ENCODE measurements at regions not wholly inside any gene's neighbourhood (a gene's known extent, or its start where the extent isn't known, plus 50 kb on each side); places are given as distances from the start of the nearest gene placed in this dataset.

DNA sequence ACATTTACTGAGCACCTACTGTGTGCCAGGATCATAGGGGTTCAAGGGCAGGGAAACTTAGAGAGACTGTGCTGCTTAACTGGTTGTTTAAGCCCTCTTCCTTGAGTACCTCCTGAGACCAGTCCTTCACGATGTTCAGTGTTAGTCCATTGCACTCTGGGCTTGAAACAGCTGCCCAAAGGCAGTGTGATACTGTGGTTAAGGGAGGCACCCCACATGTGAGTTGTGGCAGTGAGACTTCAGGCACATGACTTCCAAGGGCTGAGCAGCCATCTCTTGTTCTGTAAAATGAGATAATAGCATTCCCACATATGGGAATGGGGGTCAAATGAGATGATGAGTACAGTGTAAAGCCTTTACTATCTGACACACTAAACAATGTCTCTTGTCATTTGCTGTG, 75.1 kb downstream of the LINGO1 start:
- no peak for DNase-seq (ENCODE audit: low read depth, low spot score)
- H3K4me3 ChIP-seq (ENCODE audit: low read length): no peak overlapping the region

DNA sequence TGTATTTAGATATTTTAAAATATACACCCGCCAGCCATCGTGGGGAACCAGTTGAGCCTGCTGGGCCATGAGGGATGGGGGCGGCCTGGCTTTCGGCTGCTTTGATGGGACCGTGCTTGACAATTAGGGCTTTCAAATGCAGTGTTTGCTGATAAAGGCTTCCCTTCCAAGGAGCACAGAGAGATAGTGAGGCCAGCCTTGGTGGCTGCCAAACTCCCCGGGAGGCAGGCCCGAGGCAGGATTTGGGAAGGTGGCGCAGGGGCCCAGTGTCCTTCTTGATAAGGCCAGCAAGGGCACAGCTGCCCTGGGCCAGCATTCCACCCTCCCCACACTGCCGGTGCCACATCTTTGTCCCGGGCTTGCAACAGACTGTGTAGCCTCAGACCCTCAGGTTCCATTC, 75.6 kb downstream of the LINGO1 start:
- DNase-seq (ENCODE audit: low read depth, low spot score): no peak
- H3K4me3 ChIP-seq (ENCODE audit: low read length): no peak overlapping the region

DNA sequence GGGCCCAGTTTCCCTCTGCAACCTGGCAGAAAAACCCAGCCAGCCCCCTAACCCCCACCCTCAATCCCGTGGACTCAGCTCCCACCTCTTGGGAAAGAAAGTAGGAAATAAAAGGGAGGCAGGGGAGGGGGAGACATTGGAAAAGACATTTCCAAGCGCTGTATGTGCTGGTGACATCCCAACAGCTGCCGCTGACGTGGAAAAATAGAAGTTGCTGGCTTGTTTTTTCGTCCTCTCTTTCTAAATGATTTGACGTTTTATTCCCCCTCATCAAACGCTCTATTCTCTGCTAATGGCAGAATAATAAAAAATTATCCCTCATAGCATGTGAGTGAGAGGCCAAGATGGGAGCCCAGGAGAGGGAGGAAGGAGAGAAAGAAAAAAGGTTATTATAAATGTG, 76.1 kb downstream of the LINGO1 start:
- no peak for DNase-seq (ENCODE audit: low read depth, low spot score)
- H3K4me3 ChIP-seq (ENCODE audit: low read length): no peak overlapping the region

DNA sequence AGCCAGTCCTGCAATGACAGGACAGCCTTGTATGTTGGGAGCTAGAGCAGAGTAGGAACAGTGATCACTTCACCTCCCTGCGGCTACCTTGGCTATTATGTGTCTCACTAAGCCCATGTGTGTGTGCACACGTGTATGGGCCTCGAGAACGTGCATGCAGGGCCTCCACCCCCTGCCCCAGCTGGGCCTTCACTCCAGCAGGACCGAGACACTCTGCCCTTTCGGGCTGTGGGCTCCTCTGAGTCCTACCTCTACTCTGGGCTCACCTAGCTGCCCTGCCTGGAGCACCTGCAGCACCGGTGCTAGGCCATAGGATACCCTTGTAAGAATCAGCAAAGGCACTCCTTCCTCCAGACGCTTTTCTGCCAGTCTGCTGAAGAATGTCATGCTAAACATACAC, 77.5 kb downstream of the LINGO1 start:
- H3K4me3 ChIP-seq (ENCODE audit: low read length): no peak overlapping the region

DNA sequence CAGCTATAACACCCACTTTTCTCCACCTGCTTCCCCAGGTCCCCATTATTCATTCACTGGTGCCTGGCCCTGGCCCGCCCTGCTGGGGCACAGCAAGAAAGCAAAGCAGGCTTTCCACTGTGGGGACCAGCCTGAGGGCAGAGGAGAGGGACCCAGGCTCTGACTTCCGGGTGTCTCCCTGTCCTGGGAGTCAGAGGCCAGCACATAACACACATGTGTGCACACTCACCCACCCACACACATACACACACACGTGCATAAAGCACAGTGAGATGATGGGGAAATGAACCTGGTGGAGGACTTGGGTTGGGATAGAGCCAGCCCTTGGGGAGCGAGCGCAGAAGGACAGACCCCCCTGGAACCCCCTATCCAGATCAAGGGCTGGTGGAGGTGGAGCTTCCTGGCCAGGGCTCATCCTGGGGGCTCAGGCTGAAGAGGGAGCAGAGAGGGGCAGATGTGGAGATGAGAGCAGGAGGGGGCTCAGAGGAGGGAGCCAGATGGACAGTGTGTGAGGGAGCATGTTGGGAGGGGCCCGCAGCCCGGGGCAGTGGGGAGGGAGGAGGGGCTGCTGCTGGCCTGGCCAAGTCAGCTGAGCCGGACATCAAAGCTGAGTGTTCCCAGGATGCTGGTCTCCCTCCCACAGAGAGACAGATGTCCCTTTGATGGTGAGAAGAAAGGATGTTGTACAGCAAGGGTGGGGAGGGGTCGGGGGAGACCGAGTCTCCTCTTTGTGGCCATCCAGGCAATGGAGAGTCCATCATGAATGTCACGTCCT, 78.2 kb downstream of the LINGO1 start:
- H3K4me3 ChIP-seq (ENCODE audit: low read length): no peak overlapping the region
- DNase-seq (ENCODE audit: low read depth, low spot score): no peak

More for the DNA sequence above, 77.5 kb downstream of the LINGO1 start:
- no peak for DNase-seq (ENCODE audit: low read depth, low spot score)

GRCh38 chr15:77553695-77554094, 79.0 kb downstream of the LINGO1 start:
- H3K4me3 ChIP-seq (ENCODE audit: low read length): no peak overlapping the region
- DNase-seq (ENCODE audit: low read depth, low spot score): no peak

DNA sequence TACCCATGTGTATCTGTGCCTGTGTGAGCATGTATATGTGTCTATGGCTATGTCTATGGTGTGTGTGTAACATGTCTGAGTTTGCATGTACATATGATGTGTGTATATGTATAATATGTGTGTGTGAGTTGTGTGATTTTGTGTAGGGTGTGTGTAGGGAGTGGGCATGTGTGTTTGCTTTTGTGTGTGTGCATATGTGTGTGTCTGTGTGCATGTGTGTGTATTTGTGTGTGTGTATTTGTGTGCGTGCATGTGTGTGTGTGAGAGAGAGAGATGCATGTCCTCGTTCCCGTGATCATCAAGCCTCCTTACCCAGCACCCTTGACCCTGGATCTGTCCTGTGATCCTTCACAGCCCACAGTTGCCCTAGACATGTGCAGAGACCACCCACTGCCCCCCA, 79.5 kb downstream of the LINGO1 start:
- DNase-seq (ENCODE audit: low read depth, low spot score): no peak
- H3K4me3 ChIP-seq (ENCODE audit: low read length): no peak overlapping the region

DNA sequence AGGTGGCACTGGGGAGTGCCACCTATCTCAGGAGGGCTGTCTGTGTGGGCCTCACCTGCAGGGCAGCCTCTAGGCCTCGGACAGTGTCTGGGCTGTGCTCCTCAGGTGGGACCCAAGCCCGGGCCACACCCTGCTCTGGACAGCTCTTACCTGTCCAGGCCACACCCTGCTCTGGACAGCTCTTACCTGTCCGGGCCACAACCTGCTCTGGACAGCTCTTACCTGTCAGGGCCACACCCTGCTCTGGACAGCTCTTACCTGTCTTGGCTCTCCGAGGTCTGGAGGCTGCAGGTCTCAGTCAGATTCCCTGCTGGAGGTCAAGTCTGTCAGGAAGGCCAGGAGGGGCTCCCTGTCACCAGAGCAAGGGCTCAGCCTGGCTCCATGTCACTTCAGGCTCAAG, 80.6 kb downstream of the LINGO1 start:
- no peak overlapping the region for H3K4me3 ChIP-seq (ENCODE audit: low read length)
- DNase-seq (ENCODE audit: low read depth, low spot score): no peak

GRCh38 chr15:77550301-77551251, 82.1 kb downstream of the LINGO1 start:
- no peak overlapping the region for H3K4me3 ChIP-seq (ENCODE audit: low read length)
- DNase-seq (ENCODE audit: low read depth, low spot score): no peak

- no peak for DNase-seq (ENCODE audit: low read depth, low spot score)
- no peak overlapping the region for H3K4me3 ChIP-seq (ENCODE audit: low read length)
These were observed 83.0 kb downstream of the LINGO1 start for GRCh38 chr15:77549576-77550288.

- no peak overlapping the region for H3K4me3 ChIP-seq (ENCODE audit: low read length)
- no peak for DNase-seq (ENCODE audit: low read depth, low spot score)
These were observed 83.8 kb downstream of the LINGO1 start for GRCh38 chr15:77548589-77549557.

DNA sequence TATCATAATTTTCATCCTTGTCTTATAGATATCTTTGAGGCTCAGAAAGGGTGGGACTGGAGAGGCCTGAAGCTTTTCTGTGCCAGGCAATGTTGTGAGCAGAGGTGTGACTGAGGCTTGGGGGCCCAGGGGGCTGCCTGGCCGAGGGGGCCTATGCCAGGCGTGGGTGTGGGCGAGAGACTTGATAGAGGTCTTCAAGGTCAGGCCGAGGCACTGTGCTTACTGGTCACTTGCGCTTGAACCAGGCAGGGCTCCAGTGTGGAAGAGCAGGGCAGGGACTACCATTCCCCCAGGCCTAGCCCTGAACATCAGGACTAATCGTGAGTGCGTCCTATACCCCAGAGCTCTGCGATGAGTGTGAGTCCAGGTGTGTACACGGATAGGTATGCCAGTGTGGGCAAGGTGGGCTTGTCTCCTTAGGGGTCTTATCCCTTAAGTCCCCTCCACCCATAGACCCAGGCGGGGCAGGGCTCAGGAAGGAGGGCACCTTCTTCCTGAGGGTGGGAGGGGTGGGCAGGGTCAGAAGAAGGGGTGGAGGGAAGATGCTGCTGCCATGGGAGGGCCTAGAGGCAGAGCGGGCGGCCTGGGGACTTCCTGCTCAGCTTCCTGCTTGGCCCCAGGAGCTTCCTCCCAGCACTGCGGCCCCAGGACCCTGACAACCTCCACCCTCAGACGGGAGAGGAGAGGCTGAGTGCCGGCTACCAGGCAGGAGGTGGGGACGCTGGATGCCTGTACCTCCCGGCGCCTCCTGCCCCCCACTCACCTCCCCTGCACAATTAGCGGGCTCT, 84.7 kb downstream of the LINGO1 start:
- no peak for DNase-seq (ENCODE audit: low read depth, low spot score)
- H3K4me3 ChIP-seq (ENCODE audit: low read length): no peak overlapping the region

DNA sequence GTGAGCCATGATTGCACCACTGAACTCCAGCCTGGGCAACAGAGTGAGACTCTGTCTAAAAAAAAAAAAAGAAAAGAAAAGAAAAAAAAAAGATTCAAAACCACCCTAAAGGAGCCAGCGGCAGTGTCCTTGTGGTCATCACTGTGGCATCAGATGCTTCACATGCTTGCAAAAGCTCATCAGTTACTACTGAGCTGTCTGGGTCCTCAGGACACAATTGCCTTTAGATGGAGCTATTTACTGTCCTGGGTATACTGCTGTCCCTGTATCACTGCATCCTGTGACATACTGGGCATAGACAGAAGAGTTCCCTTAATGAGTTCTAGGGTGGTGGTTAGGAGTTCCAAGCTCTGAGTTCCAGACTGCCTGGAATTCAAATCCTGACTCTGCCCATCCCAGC, 85.8 kb downstream of the LINGO1 start:
- DNase-seq (ENCODE audit: low read depth, low spot score): no peak
- H3K4me3 ChIP-seq (ENCODE audit: low read length): no peak overlapping the region

GRCh38 chr15:77546050-77546501, 86.6 kb downstream of the LINGO1 start:
- H3K4me3 ChIP-seq (ENCODE audit: low read length): no peak overlapping the region
- DNase-seq (ENCODE audit: low read depth, low spot score): no peak

GRCh38 chr15:77545058-77545457, 87.7 kb downstream of the LINGO1 start:
- DNase-seq (ENCODE audit: low read depth, low spot score): no peak
- no peak overlapping the region for H3K4me3 ChIP-seq (ENCODE audit: low read length)

- no peak overlapping the region for H3K4me3 ChIP-seq (ENCODE audit: low read length)
- no peak for DNase-seq (ENCODE audit: low read depth, low spot score)
These were observed 88.5 kb downstream of the LINGO1 start for GRCh38 chr15:77544162-77544561.

DNA sequence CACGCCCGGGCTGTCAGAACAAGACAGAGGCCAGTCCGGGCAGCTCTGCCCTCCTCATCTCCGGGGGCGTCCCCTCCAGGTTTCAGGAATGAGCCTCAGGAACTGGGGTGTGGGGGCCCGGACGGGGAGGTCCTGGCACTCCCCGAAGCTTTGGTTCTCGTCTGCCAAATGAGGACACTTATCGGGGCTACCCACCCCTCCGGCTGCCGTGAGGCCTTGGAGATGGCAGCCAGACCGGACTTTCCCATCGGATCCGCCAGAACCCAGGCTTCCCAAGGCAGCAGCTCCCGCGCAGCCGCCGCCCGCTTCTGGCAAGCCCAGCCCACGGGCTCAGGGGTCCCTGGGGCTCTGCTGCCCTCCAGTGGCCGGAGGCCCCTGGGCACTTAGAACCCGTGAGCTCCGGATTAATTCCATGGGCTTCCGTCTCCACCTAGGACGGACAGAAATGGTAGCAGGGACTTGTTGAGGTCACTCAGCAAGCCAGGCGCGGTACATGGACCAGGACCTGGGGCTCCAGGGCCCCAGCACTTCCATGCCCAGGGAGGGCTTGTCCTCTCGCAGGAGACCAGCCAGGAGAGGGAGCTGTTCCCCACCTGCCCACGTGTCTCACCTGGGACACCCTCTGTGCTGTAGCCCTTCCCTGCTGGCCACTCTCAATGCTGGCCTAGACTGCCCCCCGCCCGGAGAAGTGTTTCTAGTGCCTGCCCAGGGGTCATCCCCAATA, 89.4 kb downstream of the LINGO1 start:
- DNase-seq (ENCODE audit: low read depth, low spot score): peak; percentile 68
- H3K4me3 ChIP-seq (ENCODE audit: low read length): peak overlapping the region; percentile 70

All from Jurkat, Clone E6-1 (cell line).